ENCODE measurements at regions not wholly inside any gene's neighbourhood (a gene's known extent, or its start where the extent isn't known, plus 50 kb on each side); places are given as distances from the start of the nearest gene placed in this dataset.

GRCh38 chr10:126841341-126841895, 63.8 kb upstream of the DOCK1 start:
- intact Hi-C loops (cut with micrococcal nuclease; ENCODE audit: unreplicated experiment): no loop called here
- ChIA-PET POLR2A (no interaction called here), CTCF (no interaction called here)
- Mint-ChIP-seq H3K27ac (ENCODE audit: unreplicated experiment) (no peak overlapping the region), H3K4me3 (ENCODE audit: unreplicated experiment) (no peak overlapping the region), H3K9me3 (ENCODE audit: unreplicated experiment) (no peaks in the 10 kb centered on the region), H3K4me1 (ENCODE audit: low read depth, unreplicated experiment) (peaks cover 20% of the 10 kb centered on the region), H3K27me3 (ENCODE audit: insufficient read depth, unreplicated experiment) (no peaks in the 10 kb centered on the region), H3K36me3 (ENCODE audit: insufficient read depth, unreplicated experiment) (no peaks in the 10 kb centered on the region)
- Histone ChIP-seq H3K4me1 (peaks cover 50% of the 10 kb centered on the region), H3K27me3 (replicated peaks; ENCODE audit: control insufficient read depth, insufficient read depth, low read length) (no peaks in the 10 kb centered on the region), H3K9me3 (no peaks in the 10 kb centered on the region), H3K4me3 (ENCODE audit: low read depth, low read length) (no peak overlapping the region), H3K36me3 (ENCODE audit: control insufficient read depth, insufficient read depth, low read length) (no peaks in the 10 kb centered on the region)
- no TSS peak for BruUV-seq (replicated peaks)
- no peak for DNase-seq
- TF ChIP-seq, protein P1, sequence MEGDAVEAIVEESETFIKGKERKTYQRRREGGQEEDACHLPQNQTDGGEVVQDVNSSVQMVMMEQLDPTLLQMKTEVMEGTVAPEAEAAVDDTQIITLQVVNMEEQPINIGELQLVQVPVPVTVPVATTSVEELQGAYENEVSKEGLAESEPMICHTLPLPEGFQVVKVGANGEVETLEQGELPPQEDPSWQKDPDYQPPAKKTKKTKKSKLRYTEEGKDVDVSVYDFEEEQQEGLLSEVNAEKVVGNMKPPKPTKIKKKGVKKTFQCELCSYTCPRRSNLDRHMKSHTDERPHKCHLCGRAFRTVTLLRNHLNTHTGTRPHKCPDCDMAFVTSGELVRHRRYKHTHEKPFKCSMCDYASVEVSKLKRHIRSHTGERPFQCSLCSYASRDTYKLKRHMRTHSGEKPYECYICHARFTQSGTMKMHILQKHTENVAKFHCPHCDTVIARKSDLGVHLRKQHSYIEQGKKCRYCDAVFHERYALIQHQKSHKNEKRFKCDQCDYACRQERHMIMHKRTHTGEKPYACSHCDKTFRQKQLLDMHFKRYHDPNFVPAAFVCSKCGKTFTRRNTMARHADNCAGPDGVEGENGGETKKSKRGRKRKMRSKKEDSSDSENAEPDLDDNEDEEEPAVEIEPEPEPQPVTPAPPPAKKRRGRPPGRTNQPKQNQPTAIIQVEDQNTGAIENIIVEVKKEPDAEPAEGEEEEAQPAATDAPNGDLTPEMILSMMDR (IDR thresholded peaks at IDR 0.05; ENCODE audit: insufficient read depth in 1 of 2, low read depth in 1 of 2, low read length in 1 of 2, severe bottlenecking in 1 of 2, unreplicated experiment in 1 of 2): no peak

DNA sequence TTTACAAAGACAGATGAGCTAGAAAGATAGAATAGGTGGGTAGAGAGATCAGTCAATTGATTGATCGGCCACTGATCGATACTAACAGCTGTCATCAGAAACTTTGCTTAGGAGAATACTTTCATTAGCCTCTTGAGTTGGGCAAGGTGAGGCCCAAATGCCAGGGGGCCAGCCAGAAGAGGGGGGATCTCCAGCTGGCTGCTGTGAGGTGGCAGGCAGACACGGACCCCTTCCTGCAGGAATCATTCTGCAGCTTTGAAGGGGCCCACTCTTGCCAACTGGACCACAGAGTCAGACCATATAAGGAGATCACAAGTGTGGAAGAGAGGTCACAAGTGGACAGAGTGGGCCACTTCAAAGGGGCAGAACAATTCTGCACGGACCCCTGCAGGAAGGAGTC, 62.9 kb upstream of the DOCK1 start:
- Histone ChIP-seq H3K27me3 (replicated peaks; ENCODE audit: control insufficient read depth, insufficient read depth, low read length) (no peaks in the 10 kb centered on the region), H3K4me3 (ENCODE audit: low read depth, low read length) (no peak overlapping the region), H3K9me3 (no peaks in the 10 kb centered on the region), H3K36me3 (ENCODE audit: control insufficient read depth, insufficient read depth, low read length) (no peaks in the 10 kb centered on the region), H3K4me1 (peaks cover 50% of the 10 kb centered on the region)
- TF ChIP-seq, protein P1 (IDR thresholded peaks at IDR 0.05; ENCODE audit: insufficient read depth in 1 of 2, low read depth in 1 of 2, low read length in 1 of 2, severe bottlenecking in 1 of 2, unreplicated experiment in 1 of 2): no peak
- H3K27ac Mint-ChIP-seq (ENCODE audit: unreplicated experiment): peak overlapping the region; percentile 38
- H3K9me3 Mint-ChIP-seq (ENCODE audit: unreplicated experiment): no peaks in the 10 kb centered on the region
- ChIA-PET CTCF (no interaction called here), POLR2A (no interaction called here)
- no TSS peak for BruUV-seq (replicated peaks)
- H3K4me1 Mint-ChIP-seq (ENCODE audit: low read depth, unreplicated experiment): peaks cover 20% of the 10 kb centered on the region
- H3K36me3 Mint-ChIP-seq (ENCODE audit: insufficient read depth, unreplicated experiment): no peaks in the 10 kb centered on the region
- no peak overlapping the region for H3K4me3 Mint-ChIP-seq (ENCODE audit: unreplicated experiment)
- no peak for DNase-seq
- intact Hi-C loops (cut with micrococcal nuclease; ENCODE audit: unreplicated experiment): no loop called here
- H3K27me3 Mint-ChIP-seq (ENCODE audit: insufficient read depth, unreplicated experiment): no peaks in the 10 kb centered on the region

DNA sequence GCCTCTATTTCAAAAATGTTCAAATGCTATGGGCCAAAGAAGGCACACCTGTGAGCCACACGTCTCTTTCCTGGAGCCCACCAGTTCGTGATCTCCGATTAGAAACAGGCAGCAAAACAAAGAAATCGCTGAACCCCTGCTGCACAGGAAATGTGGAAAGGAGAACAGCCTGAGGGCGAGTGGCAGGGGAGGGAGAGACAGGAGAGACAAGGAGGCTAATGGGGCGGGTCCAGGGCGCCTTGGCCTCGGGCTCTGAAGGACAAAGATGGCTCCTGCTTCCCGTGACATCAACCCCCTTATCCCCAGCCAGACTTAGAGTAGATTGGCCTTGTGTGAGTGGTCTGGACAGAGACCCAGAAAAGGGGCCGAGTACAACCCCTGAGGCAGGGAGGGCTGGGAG, 62.4 kb upstream of the DOCK1 start:
- H3K4me1 ChIP-seq: peaks cover 50% of the 10 kb centered on the region
- Mint-ChIP-seq H3K27ac (ENCODE audit: unreplicated experiment) (peak overlapping the region; percentile 38), H3K4me3 (ENCODE audit: unreplicated experiment) (no peak overlapping the region), H3K4me1 (ENCODE audit: low read depth, unreplicated experiment) (peaks cover 20% of the 10 kb centered on the region), H3K9me3 (ENCODE audit: unreplicated experiment) (no peaks in the 10 kb centered on the region), H3K27me3 (ENCODE audit: insufficient read depth, unreplicated experiment) (no peaks in the 10 kb centered on the region), H3K36me3 (ENCODE audit: insufficient read depth, unreplicated experiment) (no peaks in the 10 kb centered on the region)
- TF ChIP-seq, protein P1 (IDR thresholded peaks at IDR 0.05; ENCODE audit: insufficient read depth in 1 of 2, low read depth in 1 of 2, low read length in 1 of 2, severe bottlenecking in 1 of 2, unreplicated experiment in 1 of 2): no peak
- H3K9me3 ChIP-seq: no peaks in the 10 kb centered on the region
- H3K36me3 ChIP-seq (ENCODE audit: control insufficient read depth, insufficient read depth, low read length): no peaks in the 10 kb centered on the region
- intact Hi-C loops (cut with micrococcal nuclease; ENCODE audit: unreplicated experiment): no loop called here
- ChIA-PET CTCF (no interaction called here), POLR2A (no interaction called here)
- DNase-seq: no peak
- H3K4me3 ChIP-seq (ENCODE audit: low read depth, low read length): no peak overlapping the region
- H3K27me3 ChIP-seq (replicated peaks; ENCODE audit: control insufficient read depth, insufficient read depth, low read length): no peaks in the 10 kb centered on the region
- BruUV-seq (replicated peaks): no TSS peak

Data from Caco-2 (cell line).